HG03175 (cell line): ENCODE measurements at regions not wholly inside any gene's neighbourhood (a gene's known extent, or its start where the extent isn't known, plus 50 kb on each side); places are given as distances from the start of the nearest gene placed in this dataset.

Experiments
- ATAC-seq: cut with Tn5 transposase; IDR thresholded peaks from one replicate; pipeline ENCODE4 v1.9.1; 2021; ENCODE audit warnings: mild to moderate bottlenecking, moderate library complexity; ENCODE audit not compliant: unreplicated experiment

DNA sequence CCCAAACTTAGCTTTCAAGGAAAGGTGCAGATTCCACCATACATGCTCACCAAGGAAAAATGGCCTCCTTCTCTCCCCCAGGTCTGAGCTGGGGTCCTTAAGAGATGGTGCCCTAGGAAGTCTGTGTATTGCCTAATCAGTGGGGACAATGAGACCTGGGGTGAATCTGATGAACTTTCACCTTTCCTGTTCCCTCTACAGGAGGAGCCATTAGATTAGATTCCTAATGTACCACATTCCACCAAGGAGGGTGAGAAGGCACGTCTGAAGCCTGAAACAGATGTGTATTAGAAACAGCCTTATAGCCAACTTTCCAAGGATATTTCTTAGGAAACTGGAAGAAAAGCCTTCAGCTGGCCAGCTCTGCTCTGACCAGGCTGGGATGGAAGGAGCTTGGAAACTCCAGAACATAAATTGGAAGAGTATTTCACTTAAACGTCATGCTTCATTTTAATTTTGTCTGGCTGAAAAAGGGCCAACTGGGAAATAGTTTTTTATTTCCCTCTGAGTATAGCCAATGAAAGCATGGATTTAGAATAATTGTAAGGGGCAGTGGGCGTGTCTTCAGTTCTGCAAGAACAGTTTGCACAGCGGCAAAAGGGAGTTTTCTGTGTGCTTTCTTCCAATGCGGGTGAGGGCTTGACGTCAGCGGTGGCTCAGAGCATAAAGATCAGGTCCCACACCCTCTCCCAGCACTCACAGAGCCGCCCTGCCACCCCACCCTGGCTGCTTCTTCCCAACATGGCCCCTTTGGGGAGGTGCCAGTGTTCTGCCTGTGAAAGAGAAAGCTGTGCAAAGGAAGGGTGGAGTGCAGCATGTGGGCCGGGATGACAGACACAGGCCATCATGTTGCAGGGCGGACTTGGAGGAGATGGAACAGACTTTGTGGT is 210.9 kb downstream of the ESM1 start:
- ATAC-seq, result no peak

DNA sequence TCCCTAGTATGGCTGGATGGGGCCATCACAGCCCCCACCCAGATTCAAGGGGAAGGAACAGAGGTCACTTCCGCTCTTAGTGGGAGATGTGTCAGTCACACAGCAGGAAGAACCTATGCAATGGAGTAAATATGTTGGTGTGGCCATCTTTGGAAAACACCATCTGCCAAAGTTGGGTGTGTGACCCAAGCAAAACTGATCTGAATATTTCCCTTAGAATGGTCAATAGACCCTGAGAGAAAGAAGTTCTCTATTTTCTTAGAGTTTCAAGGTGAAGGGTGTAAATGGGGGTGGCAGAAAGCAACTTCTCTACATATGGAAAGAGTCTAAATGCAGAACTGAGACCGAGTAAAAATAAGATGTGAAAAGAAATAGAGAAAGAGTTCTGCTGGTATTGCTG is 212.7 kb downstream of the ESM1 start:
- no peak for ATAC-seq

DNA sequence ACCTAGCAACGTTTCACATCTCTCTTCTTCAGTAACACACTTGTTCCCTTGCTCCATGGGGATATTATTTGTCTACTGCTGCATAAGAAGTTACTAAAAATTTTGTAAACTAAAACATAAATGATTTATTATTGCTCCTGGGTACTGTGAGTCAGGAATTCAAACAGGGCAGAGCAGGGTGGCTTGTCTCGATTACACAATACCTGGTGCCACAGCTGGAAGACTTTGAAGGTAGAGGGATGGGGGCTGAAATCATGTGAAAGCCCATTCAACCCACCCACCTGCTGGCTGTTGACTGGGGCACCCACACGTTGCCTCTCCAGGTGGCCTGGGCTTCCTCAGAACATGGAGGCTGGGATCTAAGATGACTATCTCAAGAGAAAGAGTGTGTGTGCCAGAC is 213.2 kb downstream of the ESM1 start:
- no peak for ATAC-seq

DNA sequence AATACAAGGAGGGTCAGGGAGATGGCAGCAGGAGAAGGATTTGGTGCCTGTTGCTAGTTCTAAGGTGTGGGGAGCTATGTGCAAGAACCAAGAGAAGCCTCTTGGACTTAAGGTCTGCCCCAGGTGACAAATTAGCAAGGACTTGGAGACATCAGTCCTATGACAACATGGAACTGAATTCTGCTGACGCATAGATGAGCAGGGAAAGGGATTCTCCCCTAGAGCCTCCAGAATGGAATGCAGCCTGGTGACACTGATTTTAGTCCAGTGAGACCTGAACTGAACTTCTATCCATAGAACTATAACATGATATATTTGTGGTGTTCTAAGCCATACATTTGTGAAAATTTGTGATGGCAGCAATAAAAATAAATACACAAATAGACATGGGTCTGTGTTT is 215.6 kb downstream of the ESM1 start:
- ATAC-seq, result no peak

DNA sequence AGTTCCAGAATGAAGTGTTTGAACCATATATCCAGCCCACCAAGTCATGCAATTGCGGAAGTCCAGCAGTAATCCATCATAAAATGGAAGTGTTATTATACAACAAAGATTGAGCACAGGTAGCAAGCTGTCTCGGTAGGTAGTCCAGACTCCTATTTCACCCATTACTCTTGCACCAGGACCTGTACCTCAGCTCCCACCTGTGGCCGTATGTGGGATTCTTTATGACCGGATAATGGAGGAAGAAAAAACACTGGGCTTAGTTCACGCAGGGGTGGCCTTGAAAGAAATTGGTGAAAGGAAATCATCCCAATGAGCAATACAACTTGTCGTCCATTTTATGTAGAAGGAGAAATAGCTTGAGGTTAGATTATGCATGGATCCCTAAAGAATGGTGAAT is 216.3 kb downstream of the ESM1 start:
- no peak for ATAC-seq

DNA sequence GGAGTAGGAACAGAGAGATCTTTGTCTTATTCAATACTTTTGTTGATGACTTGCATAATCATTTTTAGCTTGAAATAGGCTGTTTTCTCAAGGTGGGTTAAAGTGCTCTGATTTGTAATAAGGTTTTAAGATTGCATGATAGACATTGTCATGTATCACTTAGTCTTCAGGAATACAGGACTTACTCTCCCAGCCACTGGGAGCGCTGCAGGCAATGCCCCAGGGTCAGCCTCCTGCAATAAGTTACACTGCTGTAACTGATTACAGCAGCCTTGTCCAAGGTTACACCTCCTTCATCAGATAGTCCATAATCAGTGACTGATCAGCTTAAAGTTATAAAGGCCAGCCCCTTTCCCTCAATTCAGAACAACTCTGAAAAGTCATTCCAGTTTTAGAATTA is 218.6 kb downstream of the ESM1 start:
- ATAC-seq, result no peak

DNA sequence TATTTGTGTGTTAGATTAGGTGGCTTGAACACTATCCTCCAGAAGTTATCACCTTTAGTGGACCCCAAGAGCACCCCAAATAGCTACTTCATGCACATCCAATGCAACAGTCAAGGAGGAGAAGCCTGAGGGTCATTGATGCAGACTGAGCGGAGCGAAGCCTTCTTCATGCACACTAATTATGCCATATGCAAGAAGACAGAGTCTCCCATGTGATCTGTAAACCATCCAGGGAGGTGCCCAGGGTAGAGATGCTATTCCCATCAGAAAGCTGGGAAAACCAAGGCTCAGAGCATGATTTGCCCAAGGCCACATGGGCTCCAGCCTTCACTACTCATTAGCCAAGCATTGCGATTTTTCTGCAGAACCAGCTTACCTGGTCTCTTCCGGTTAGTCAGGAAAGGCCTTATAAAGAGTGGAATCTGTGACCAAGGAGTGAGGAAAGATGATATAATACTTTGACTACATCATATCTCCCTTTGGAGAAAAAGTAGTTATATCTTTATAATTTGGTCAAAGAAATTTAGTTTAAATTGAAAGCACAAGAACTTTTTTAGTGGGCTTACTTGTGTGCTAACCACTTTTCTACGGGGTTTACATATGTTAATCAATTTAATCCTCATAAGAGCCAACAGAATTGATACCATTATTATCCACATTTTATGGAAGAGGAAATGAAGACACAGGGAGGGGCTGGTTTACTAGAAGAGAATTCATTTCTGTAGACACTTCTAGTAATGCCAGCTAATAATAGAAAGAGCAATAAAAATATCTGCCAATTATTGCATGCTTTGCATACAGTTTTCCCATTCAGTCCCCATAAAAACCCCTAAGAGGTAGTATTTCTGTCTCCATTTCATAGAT is 220.0 kb downstream of the ESM1 start:
- ATAC-seq, result no peak

DNA sequence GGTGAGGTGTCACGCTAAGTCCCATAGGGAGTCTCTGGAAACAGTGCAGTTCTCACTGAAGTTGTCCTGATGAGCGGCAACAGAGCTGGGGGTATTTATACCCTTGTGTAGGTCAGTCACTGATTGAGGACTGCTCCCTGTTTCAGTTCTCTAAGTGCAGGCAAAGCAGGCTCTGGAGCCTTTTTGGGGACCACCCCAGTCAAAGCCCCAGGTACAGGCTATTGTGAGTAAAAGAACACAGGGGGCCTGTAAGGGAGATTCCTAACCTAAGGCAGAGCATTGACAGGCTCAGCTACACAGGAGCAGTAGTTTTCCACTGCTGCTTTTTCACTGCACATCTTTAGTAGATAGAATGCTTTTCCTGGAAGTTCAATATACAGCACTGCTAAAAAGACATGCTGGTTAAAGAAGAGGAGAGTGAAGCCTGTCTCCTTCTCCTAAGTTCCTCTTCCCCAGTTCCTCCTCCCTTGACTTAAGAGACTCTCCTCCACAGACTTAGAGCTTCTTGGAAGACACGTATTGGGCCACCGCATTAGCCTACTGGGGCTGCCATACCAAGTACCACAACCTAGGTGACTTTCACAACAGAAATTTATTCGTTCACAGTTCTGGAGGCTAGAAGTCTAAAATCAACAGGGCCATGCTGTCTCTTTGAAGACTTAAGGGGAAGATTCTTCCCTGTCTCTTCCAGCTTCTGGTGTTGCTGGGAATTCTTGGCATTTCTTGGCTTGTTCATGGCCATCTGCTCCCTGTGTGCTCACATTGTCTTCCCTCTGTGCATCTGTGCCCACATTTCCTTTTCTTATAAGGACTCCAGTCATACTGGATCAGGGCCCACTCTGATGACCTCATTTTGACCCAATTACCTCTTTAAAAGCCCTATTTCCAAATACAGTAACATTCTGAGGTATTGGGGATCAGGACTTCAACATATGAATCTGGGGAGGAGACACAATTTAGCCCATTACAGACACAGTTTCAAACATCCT is 221.0 kb downstream of the ESM1 start:
- ATAC-seq, result no peak

DNA sequence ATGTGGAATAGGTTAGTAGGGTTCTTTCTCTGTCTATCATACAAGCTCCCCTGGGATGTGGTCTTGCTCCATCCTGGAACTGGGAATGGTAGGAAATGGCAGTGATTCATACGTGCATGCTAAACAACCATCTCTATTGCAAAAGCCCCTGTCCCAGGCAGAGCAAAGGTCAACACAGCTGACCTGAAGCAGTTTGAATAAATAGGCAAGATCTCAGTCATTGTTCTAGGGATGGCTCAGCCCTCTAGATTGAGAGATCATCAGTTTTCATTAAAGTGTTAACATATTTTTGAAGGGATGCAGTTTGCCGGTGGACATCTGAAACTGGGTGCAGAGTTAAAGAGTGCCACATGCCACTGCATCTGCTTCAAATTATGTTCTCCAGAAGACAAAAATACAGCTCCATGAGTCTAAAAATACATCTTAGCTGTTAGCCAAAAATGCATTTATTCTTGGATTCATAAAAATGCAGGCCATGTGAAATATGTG is 224.1 kb downstream of the ESM1 start:
- ATAC-seq, result no peak

DNA sequence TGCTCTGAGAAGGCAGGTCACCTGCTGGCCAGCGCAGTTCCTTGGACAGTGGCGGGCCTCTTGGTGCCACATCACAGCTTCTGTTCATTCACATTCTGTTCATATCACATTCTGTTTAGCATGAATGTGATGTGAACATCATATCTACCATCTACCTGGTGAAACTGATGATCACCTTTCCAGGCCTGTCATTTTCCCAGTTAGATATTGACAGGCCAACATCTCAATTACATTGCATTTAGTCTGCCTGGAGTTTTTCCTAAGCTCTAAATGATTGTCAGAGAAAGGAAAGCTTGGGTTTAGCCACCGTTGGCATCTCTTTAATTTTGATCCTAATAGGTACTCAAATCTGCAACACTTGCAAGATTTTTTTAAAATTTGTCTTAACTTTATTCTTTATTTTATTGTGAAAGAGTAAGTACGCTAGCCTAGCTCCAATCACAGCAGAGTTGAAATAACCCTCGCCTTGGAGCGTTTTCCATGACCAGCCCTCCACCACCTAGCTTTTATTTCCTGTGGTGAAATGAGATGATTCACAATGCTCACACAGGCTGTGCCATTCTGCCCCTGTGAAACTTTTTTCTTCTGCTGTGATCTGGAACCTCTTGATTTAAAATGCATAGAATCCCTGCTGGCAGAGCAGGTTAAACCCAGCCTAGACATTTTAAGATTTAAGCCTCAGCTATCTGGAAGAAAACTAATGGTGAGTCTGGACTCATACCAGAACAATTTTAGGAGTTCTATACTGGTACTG is 225.0 kb downstream of the ESM1 start:
- no peak for ATAC-seq

DNA sequence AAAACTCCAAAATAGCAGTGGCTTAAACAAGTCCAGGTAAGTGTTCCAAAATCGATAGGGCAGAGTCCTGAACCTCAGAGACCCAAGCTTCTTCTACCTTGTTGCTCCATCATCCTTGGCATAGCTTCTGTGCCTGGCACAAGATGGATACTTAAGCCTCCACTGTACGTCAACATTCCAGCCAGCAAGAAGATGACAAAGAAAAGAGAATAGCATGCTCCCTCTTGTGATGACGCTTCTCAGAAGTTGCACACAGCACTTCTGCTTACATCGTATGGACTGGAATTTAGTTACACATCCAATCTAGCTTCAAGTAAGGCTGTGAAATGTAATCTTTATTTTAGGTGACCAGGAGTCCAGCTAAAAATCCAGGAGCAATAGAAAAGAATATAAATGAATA is 227.4 kb downstream of the ESM1 start:
- ATAC-seq, result no peak

DNA sequence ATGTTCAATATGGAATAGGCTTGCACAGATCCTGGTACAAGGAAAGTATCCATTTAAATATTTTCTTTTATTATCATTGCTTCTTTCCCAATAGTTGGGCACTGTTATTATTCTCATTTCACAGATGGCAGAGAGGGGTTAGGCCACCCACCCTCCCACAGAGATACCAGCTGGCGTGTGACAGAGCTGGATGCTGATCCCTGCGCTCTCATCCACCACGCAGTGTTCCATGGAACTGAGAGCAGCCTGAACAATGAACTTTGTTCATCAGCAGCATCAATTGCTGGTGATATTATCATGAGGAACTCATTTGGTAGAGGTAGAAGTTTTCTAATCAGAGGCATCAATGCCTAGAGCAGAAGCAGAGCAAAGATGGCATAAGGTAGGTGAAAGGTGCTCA is 227.9 kb downstream of the ESM1 start:
- ATAC-seq, result no peak

DNA sequence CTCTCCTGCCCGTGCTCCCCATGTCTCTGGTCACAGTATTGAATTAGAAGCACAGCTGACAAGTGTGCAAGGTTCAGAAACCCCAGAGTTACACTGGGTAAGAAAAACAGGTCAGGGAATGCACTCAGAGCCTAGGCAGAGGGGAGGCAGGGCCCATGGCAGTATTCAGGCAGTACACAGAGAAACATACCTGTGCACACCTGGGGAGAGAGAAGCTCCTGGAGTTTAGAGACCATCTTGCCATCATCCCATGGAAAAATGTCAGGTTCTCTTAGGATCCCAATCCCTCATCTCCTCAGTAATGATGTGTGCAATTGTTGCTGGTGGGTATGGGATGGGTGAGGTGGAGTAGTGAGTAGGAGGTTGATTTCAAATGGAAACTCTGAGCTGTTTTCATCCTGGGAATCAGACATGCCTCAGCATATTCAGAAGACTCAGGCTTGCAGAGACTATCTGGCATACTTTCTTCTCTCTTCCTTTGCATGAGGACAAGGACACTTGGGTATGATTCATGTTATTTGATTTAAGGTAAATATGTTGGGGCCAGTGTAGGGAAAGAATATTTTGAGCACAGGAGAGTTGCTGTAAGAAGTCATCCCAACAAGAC is 228.5 kb downstream of the ESM1 start:
- ATAC-seq, result no peak

DNA sequence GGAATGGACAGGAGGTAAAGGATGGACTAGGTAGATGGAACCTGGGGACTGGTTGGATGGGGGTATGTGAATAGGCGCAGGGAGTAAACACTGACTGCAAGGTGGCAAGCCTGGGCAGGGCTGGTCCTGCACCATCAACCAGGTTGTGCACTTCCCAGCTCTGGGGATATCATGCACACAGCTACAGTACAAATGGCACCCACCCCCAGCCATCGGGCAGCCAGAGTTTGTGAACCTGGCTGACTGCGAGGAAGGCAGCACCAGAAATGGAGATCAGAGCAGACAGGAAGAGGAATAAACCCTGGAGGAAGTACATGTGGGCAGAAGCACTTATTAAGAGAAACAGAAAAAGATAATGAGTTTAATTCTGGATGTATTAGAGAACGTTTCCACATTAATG is 229.1 kb downstream of the ESM1 start:
- no peak for ATAC-seq

DNA sequence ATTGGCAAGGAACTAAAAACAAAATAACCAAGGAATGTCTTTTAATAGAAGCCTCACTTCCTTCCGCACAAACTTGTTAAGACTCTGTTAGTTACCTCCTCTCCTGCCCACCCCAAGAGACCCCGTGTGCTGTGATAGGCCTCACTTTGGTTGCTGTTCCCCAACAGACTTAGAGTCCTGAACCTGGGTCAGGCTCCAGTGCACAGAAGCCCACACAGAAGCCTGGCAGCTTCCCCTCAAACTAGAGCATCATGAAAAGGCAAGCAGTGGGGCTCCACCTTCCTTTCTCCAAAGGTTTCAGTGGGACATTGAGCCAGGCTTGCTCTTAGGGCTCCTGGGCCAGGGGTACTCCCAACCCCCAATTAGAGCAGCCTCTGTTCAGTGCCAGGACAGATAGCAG is 230.5 kb downstream of the ESM1 start:
- no peak for ATAC-seq

DNA sequence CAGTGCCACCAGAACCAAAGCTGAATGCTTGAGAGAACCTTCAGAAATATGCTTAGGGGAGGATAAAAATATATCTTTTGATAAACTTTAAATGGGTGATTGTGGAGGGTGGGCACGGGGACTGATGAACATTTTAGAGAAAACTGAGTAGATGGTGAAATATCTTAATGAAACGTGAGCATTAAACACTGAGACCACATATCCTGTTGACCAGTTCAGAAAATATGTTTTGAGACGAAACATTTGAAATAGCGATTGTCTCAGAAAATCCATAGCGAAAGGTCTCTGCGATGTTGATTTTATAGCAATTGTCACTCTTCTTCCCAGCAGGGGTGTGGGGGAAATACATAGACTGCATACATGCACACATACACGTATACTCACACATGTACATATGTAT is 231.0 kb downstream of the ESM1 start:
- ATAC-seq, result no peak

DNA sequence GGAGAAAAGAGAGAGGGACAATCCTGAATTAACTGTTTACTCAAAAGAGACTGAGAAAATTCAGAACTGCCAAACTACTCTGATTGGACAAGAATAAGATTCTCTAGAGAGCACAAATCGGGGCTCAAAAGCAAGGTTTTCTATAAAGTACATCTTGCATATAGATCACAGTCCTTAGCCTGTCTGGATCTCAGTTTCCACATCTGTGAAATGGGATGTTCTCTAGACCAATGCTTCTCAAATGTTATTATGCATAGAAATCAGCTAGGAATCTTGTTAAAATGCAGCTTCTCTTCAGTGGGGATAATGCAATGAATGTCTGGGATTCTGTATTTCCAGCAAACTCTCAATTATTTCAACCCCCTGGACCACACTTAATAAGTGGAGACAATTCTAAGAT is 231.6 kb downstream of the ESM1 start:
- ATAC-seq, result no peak

DNA sequence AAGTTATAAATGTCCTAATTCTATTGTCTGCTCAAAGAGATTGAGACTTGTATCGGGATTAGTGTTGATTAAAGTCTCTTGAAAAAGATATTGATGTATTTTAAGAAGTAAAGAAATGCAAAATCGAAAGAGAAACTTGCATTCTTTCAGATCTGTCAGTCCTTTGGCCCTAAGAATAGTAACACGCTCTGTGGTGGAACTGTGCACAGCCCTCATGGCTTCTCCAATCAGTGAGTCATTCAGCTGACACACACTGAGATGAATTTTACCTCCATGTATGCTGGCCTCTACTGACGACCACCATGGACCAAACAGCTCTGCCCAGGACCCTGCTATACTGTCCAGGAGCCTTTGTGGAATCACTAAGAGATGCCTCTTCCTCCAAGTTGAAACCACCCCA is 232.4 kb downstream of the ESM1 start:
- ATAC-seq, result peak; percentile 83

DNA sequence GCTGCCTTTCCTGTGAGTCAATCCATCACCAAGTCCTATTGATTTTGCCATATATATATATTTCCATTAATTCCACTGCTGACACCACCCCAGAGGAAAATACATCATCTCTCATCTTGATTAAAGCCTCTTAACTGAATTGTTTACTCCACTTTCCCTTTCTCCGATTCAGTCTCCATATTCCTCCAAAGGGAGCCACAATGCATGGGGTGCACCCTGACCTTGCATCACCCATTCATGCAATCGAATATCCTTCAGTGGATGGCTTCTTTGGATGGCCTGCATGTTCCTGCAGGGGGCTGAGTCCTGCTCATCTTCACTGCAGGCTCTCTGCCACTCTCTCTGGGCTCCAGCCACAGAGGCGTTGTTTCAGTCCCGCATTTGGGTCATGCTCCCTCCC is 231.0 kb downstream of the SNX18 start:
- ATAC-seq, result no peak
